ENCODE measurements at regions not wholly inside any gene's neighbourhood (a gene's known extent, or its start where the extent isn't known, plus 50 kb on each side); places are given as distances from the start of the nearest gene placed in this dataset.
A peak's percentile ranks its signal among the peaks of the same experiment; 100 is the strongest.

- DNase-seq (ENCODE audit: low spot score), result no peak
Measured at GRCh38 chr6:53744321-53744720, 50.5 kb upstream of the LRRC1 start.

GRCh38 chr6:53741034-53741823 is 53.6 kb upstream of the LRRC1 start:
- DNase-seq (ENCODE audit: low spot score), result no peak

GRCh38 chr6:53737746-53738145 is 57.1 kb upstream of the LRRC1 start:
- no peak for DNase-seq (ENCODE audit: low spot score)

- no peak for DNase-seq (ENCODE audit: low spot score)
Measured at GRCh38 chr6:53735896-53736295, 58.9 kb upstream of the LRRC1 start.

GRCh38 chr6:53734473-53735299 is 60.1 kb upstream of the LRRC1 start:
- DNase-seq (ENCODE audit: low spot score), result peak; percentile 44

- DNase-seq (ENCODE audit: low spot score), result no peak
Measured at GRCh38 chr6:53731866-53732636, 62.8 kb upstream of the LRRC1 start.

GRCh38 chr6:53730767-53731166 is 64.0 kb upstream of the LRRC1 start:
- DNase-seq (ENCODE audit: low spot score), result no peak

GRCh38 chr6:53728570-53729194 is 63.1 kb upstream of the KLHL31 start:
- peak; percentile 53 for DNase-seq (ENCODE audit: low spot score)

- DNase-seq (ENCODE audit: low spot score), result peak; percentile 25
Measured at GRCh38 chr6:53727748-53728147, 62.2 kb upstream of the KLHL31 start.

- peak; percentile 85 for DNase-seq (ENCODE audit: low spot score)
Measured at GRCh38 chr6:53725791-53726575, 60.4 kb upstream of the KLHL31 start.

GRCh38 chr6:53724501-53724900 is 58.9 kb upstream of the KLHL31 start:
- DNase-seq (ENCODE audit: low spot score), result no peak

- no peak for DNase-seq (ENCODE audit: low spot score)
Measured at GRCh38 chr6:53723331-53723730, 57.8 kb upstream of the KLHL31 start.

- DNase-seq (ENCODE audit: low spot score), result no peak
Measured at GRCh38 chr6:53721766-53722165, 56.2 kb upstream of the KLHL31 start.

GRCh38 chr6:53718597-53719460 is 53.3 kb upstream of the KLHL31 start:
- DNase-seq (ENCODE audit: low spot score), result peak; percentile 67

- no peak for DNase-seq (ENCODE audit: low spot score)
Measured at GRCh38 chr6:53717566-53717965, 52.0 kb upstream of the KLHL31 start.

GRCh38 chr6:53715434-53715833 is 49.9 kb upstream of the KLHL31 start:
- no peak for DNase-seq (ENCODE audit: low spot score)

All from AG08396 (cell line).